WTC11 (cell line): ENCODE measurements at regions not wholly inside any gene's neighbourhood (a gene's known extent, or its start where the extent isn't known, plus 50 kb on each side); places are given as distances from the start of the nearest gene placed in this dataset.

Experiments used
- ATAC-seq: fragments of 200-7000 bp; cut with Tn5 transposase; 2 replicates; pipeline ENCODE4 v1.10.0; 2021; ENCODE audit warnings: mild to moderate bottlenecking, moderate library complexity
- CTCF ChIA-PET: fragments of 300-600 bp; sonication (Branson Sonifier 250); formaldehyde crosslinking; loops from one replicate; lab custom pipeline; 2021; ENCODE audit warnings: antibody characterized with exemption; lab: Charles Lee
- POLR2A ChIA-PET: fragments of 350-600 bp; sonication (Branson Sonifier 250); formaldehyde crosslinking; loops from one replicate; lab custom pipeline; 2021; ENCODE audit warnings: antibody characterized with exemption; lab: Charles Lee
- DNase-seq: peaks from one replicate; pipeline ENCODE4 v3.0.0; 2021; ENCODE audit warnings: low spot score
- H3K27ac Mint-ChIP-seq: 2 replicates; pipeline ENCODE4 v1.8.0; 2021; ENCODE audit warnings: mixed read lengths
- H3K27me3 Mint-ChIP-seq: 2 replicates; pipeline ENCODE4 v1.8.0; 2021; ENCODE audit warnings: low read depth, mild to moderate bottlenecking, moderate library complexity, mixed read lengths
- H3K36me3 Mint-ChIP-seq: 2 replicates; pipeline ENCODE4 v1.8.0; 2021; ENCODE audit warnings: mixed read lengths
- H3K4me1 Mint-ChIP-seq: 2 replicates; pipeline ENCODE4 v1.8.0; 2022; ENCODE audit warnings: mixed read lengths
- H3K4me3 Mint-ChIP-seq: 2 replicates; pipeline ENCODE4 v1.8.0; 2021; ENCODE audit warnings: mild to moderate bottlenecking, moderate library complexity, mixed read lengths
- H3K9me3 Mint-ChIP-seq: 2 replicates; pipeline ENCODE4 v1.8.0; 2021; ENCODE audit warnings: mixed read lengths
- ELF4 ChIP-seq: sonication (generic); formaldehyde crosslinking; IDR thresholded peaks from 2 replicates; pipeline ENCODE4 v1.8.1; 2022; ENCODE audit warnings: low read depth, mild to moderate bottlenecking, moderate library complexity, missing genetic modification reagents
- EMX1 ChIP-seq: fragments of 250-450 bp; sonication (Bioruptor Pico); IDR thresholded peaks from 2 replicates; pipeline ENCODE4 v1.8.0; 2021; ENCODE audit warnings: mild to moderate bottlenecking
- ETV6 ChIP-seq: sonication (generic); formaldehyde crosslinking; IDR thresholded peaks from 2 replicates; pipeline ENCODE4 v1.8.1; 2022; ENCODE audit warnings: mild to moderate bottlenecking, missing genetic modification reagents
- HMGA2 ChIP-seq: fragments of 250-450 bp; sonication (Bioruptor Pico); IDR thresholded peaks from 2 replicates; pipeline ENCODE4 v1.4.0; 2021; ENCODE audit warnings: mild to moderate bottlenecking, moderate library complexity
- IRF2 ChIP-seq: sonication (generic); formaldehyde crosslinking; IDR thresholded peaks from 2 replicates; pipeline ENCODE4 v1.8.0; 2022; ENCODE audit warnings: low read depth, missing genetic modification reagents, borderline replicate concordance
- OVOL2 ChIP-seq: fragments of 250-450 bp; sonication (Bioruptor Pico); IDR thresholded peaks from 2 replicates; pipeline ENCODE4 v1.9.0; 2021; ENCODE audit warnings: mild to moderate bottlenecking, borderline replicate concordance
- PREB ChIP-seq: sonication (generic); formaldehyde crosslinking; IDR thresholded peaks from 2 replicates; pipeline ENCODE4 v1.8.1; 2022; ENCODE audit warnings: mild to moderate bottlenecking, missing genetic modification reagents, moderate library complexity, borderline replicate concordance
- PRRX2 ChIP-seq: fragments of 250-450 bp; sonication (Bioruptor Pico); IDR thresholded peaks from 2 replicates; pipeline ENCODE4 v1.8.0; 2021; ENCODE audit warnings: mild to moderate bottlenecking
- ZBTB21 ChIP-seq: sonication (generic); formaldehyde crosslinking; IDR thresholded peaks from 2 replicates; pipeline ENCODE4 v1.8.1; 2023; ENCODE audit warnings: mild to moderate bottlenecking, missing genetic modification reagents, borderline replicate concordance
- ZNF121 ChIP-seq: sonication (generic); formaldehyde crosslinking; IDR thresholded peaks from 2 replicates; pipeline ENCODE4 v1.8.0; 2023; ENCODE audit warnings: missing genetic modification reagents
- ZNF512 ChIP-seq: sonication (generic); formaldehyde crosslinking; IDR thresholded peaks from 2 replicates; pipeline ENCODE4 v1.8.1; 2022; ENCODE audit warnings: missing genetic modification reagents, borderline replicate concordance
- ZNF671 ChIP-seq: fragments of 250-450 bp; sonication (Bioruptor Pico); IDR thresholded peaks from 2 replicates; pipeline ENCODE4 v1.8.0; 2021; ENCODE audit warnings: mild to moderate bottlenecking
- TF ChIP-seq, protein P1 (sequence below): fragments of 250-450 bp; sonication (Bioruptor Pico); IDR thresholded peaks from 2 replicates; pipeline ENCODE4 v1.9.0; 2021; ENCODE audit warnings: mild to moderate bottlenecking
- TF ChIP-seq, protein P2 (sequence below): fragments of 200-600 bp; IDR thresholded peaks from 2 replicates; pipeline ENCODE4 v1.8.0; 2022; ENCODE audit warnings: antibody characterized with exemption
- TF ChIP-seq, protein P3 (sequence below): sonication (generic); formaldehyde crosslinking; IDR thresholded peaks from 2 replicates; pipeline ENCODE4 v1.8.1; 2023; ENCODE audit warnings: mild to moderate bottlenecking, missing genetic modification reagents, moderate library complexity
- TF ChIP-seq, protein P4 (sequence below): sonication (generic); formaldehyde crosslinking; IDR thresholded peaks from 2 replicates; pipeline ENCODE4 v1.8.1; 2022; ENCODE audit warnings: low read depth, mild to moderate bottlenecking, moderate library complexity, missing genetic modification reagents, borderline replicate concordance
- TF ChIP-seq, protein P5 (sequence below): sonication (generic); formaldehyde crosslinking; IDR thresholded peaks from 2 replicates; pipeline ENCODE4 v1.8.0; 2023; ENCODE audit warnings: mild to moderate bottlenecking, missing genetic modification reagents

- no peaks in the 10 kb centered on the region for H3K27me3 Mint-ChIP-seq
- ATAC-seq = no peak
- H3K36me3 Mint-ChIP-seq = no peaks in the 10 kb centered on the region
- no peak overlapping the region for H3K4me3 Mint-ChIP-seq
- H3K9me3 Mint-ChIP-seq = peaks cover 3% of the 10 kb centered on the region; the same call in 1 of the 2 replicates
- TF ChIP-seq ZNF671 (CRISPR knock-in tag) = no peak
- TF ChIP-seq, protein P1, sequence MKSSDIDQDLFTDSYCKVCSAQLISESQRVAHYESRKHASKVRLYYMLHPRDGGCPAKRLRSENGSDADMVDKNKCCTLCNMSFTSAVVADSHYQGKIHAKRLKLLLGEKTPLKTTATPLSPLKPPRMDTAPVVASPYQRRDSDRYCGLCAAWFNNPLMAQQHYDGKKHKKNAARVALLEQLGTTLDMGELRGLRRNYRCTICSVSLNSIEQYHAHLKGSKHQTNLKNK (CRISPR knock-in tag) = no peak
- TF ChIP-seq, protein P2, sequence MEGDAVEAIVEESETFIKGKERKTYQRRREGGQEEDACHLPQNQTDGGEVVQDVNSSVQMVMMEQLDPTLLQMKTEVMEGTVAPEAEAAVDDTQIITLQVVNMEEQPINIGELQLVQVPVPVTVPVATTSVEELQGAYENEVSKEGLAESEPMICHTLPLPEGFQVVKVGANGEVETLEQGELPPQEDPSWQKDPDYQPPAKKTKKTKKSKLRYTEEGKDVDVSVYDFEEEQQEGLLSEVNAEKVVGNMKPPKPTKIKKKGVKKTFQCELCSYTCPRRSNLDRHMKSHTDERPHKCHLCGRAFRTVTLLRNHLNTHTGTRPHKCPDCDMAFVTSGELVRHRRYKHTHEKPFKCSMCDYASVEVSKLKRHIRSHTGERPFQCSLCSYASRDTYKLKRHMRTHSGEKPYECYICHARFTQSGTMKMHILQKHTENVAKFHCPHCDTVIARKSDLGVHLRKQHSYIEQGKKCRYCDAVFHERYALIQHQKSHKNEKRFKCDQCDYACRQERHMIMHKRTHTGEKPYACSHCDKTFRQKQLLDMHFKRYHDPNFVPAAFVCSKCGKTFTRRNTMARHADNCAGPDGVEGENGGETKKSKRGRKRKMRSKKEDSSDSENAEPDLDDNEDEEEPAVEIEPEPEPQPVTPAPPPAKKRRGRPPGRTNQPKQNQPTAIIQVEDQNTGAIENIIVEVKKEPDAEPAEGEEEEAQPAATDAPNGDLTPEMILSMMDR = no peak
- ChIA-PET CTCF (no interaction called here), POLR2A (no interaction called here)
- no peak overlapping the region for H3K27ac Mint-ChIP-seq
- no peak for DNase-seq
- H3K4me1 Mint-ChIP-seq = no peaks in the 10 kb centered on the region
Measured at GRCh38 chr2:108067820-108068405, 81.6 kb downstream of the SLC5A7 start.

DNA sequence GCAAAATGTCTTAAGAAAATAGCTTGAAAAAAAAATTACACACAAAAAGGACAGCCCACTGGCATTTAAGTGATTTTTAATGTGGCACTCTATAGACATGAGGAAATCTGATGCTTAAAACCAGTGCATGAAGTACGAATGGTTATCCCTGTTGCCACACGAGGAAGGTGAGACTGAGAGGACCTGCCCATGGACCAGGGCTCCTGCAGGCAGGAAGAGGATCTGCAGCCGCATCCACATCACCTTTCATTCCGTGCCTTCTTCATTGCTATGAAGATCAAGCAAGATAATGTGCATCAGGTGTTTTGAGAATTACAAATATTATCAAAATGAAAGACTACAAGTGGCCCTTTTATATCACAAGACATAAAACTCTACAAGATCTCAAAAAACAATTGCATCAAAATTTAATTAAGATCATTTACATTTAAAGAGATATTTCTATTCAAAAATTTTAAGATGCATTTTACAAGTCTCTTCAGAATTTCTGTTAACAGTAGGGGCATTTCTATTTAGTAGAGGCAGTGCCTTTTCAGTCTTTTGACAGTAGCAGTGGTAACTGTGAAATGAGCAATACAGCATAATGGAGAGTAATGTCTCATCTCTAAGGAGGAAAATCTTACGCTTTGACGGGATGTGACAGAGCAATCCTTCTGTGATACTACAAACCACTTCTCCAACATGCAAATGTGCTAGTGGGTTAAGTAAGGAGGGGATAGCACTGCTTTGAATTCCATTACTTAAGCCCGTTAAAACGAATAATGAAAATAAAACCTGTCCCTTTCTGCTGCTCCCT is 83.4 kb downstream of the SLC5A7 start:
- Mint-ChIP-seq H3K4me1 (peaks cover 7% of the 10 kb centered on the region), H3K9me3 (peaks cover under 1% of the 10 kb centered on the region; the same call in 1 of the 2 replicates), H3K36me3 (no peaks in the 10 kb centered on the region), H3K4me3 (no peak overlapping the region), H3K27me3 (no peaks in the 10 kb centered on the region), H3K27ac (no peak overlapping the region)
- ChIA-PET CTCF (no interaction called here), POLR2A (no interaction called here)
- TF ChIP-seq PRRX2 (no peak), IRF2 (CRISPR knock-in tag) (no peak), ETV6 (CRISPR knock-in tag) (no peak), HMGA2 (CRISPR knock-in tag) (no peak), ZNF121 (CRISPR knock-in tag) (no peak), EMX1 (CRISPR knock-in tag) (no peak), PREB (CRISPR knock-in tag) (no peak)
- TF ChIP-seq, protein P3, sequence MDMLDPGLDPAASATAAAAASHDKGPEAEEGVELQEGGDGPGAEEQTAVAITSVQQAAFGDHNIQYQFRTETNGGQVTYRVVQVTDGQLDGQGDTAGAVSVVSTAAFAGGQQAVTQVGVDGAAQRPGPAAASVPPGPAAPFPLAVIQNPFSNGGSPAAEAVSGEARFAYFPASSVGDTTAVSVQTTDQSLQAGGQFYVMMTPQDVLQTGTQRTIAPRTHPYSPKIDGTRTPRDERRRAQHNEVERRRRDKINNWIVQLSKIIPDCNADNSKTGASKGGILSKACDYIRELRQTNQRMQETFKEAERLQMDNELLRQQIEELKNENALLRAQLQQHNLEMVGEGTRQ = no peak
- TF ChIP-seq, protein P4, sequence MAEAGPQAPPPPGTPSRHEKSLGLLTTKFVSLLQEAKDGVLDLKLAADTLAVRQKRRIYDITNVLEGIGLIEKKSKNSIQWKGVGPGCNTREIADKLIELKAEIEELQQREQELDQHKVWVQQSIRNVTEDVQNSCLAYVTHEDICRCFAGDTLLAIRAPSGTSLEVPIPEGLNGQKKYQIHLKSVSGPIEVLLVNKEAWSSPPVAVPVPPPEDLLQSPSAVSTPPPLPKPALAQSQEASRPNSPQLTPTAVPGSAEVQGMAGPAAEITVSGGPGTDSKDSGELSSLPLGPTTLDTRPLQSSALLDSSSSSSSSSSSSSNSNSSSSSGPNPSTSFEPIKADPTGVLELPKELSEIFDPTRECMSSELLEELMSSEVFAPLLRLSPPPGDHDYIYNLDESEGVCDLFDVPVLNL (CRISPR knock-in tag) = no peak
- ATAC-seq = peak; percentile 78
- DNase-seq = peak; percentile 20

DNA sequence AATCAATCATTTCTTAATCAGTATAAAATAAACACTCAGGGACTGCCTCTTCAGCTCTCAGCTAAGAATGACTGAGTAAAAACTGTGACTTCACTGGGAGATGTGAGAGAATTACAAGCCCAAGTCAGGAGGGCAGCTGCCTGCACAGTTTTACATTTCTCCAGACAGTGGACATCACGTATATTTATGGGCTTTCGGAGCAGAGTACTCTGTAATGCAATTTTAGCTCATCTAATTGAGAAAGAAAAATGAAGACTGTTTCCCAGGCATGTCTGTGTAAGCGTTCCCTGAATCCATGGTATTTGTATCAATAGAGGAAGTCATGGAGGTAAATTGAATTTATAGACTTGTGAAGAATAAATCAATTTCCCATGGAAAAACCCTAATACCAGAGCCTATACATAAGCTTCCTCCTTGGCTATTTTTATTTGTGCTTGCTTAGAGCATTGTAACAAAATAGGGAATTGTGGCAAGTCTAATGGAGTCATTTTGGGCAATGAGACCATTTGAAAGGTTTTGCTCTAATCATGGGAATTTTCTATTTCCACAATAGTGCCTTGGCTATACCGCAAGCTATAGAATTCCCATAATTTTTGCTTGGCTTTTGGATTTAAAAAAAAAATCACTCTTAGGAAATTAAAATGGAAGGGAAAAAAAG is 87.2 kb downstream of the SLC5A7 start:
- Mint-ChIP-seq H3K4me1 (peaks cover 19% of the 10 kb centered on the region), H3K36me3 (no peaks in the 10 kb centered on the region), H3K27ac (no peak overlapping the region), H3K9me3 (no peaks in the 10 kb centered on the region), H3K27me3 (no peaks in the 10 kb centered on the region), H3K4me3 (no peak overlapping the region)
- ChIA-PET CTCF (no interaction called here), POLR2A (no interaction called here)
- ATAC-seq = no peak
- no peak for TF ChIP-seq ZBTB21 (CRISPR knock-in tag)
- TF ChIP-seq, protein P1 (CRISPR knock-in tag) = no peak
- no peak for TF ChIP-seq ELF4 (CRISPR knock-in tag)
- no peak for TF ChIP-seq OVOL2 (CRISPR knock-in tag)
- TF ChIP-seq, protein P5, sequence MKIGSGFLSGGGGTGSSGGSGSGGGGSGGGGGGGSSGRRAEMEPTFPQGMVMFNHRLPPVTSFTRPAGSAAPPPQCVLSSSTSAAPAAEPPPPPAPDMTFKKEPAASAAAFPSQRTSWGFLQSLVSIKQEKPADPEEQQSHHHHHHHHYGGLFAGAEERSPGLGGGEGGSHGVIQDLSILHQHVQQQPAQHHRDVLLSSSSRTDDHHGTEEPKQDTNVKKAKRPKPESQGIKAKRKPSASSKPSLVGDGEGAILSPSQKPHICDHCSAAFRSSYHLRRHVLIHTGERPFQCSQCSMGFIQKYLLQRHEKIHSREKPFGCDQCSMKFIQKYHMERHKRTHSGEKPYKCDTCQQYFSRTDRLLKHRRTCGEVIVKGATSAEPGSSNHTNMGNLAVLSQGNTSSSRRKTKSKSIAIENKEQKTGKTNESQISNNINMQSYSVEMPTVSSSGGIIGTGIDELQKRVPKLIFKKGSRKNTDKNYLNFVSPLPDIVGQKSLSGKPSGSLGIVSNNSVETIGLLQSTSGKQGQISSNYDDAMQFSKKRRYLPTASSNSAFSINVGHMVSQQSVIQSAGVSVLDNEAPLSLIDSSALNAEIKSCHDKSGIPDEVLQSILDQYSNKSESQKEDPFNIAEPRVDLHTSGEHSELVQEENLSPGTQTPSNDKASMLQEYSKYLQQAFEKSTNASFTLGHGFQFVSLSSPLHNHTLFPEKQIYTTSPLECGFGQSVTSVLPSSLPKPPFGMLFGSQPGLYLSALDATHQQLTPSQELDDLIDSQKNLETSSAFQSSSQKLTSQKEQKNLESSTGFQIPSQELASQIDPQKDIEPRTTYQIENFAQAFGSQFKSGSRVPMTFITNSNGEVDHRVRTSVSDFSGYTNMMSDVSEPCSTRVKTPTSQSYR = no peak
- TF ChIP-seq ZNF512 (CRISPR knock-in tag) = no peak
- no peak for DNase-seq
